Activated T-helper 2 cell treated with anti-CD3 and anti-CD28 coated beads, Interferon-gamma antibody, Interleukin-2, Interleukin-4, amounts not matched to agents 10 μg/mL and 5 μg/mL and 100 μg/mL, durations not matched to agents 14 hours and 24 hours and 36 hours (primary cell): ENCODE measurements at regions not wholly inside any gene's neighbourhood (a gene's known extent, or its start where the extent isn't known, plus 50 kb on each side); places are given as distances from the start of the nearest gene placed in this dataset.

Experiments used
- DNase-seq: peaks from one replicate; pipeline ENCODE4 v3.0.0; 2021; ENCODE audit warnings: low spot score
- H3K27ac Mint-ChIP-seq: one replicate; pipeline ENCODE4 v1.8.0; 2021; ENCODE audit warnings: mixed read lengths
- H3K27me3 Mint-ChIP-seq: one replicate; pipeline ENCODE4 v1.8.0; 2021; ENCODE audit warnings: low read depth, mixed read lengths
- H3K36me3 Mint-ChIP-seq: one replicate; pipeline ENCODE4 v1.8.0; 2021; ENCODE audit warnings: low read depth, mixed read lengths
- H3K4me1 Mint-ChIP-seq: one replicate; pipeline ENCODE4 v1.8.0; 2021; ENCODE audit warnings: low read depth, mixed read lengths
- H3K4me3 Mint-ChIP-seq: one replicate; pipeline ENCODE4 v1.8.0; 2021; ENCODE audit warnings: low read depth, mild to moderate bottlenecking, moderate library complexity, mixed read lengths
- H3K9me3 Mint-ChIP-seq: one replicate; pipeline ENCODE4 v1.8.0; 2021; ENCODE audit warnings: mixed read lengths
- intact Hi-C: fragments of 100-400 bp; cut with micrococcal nuclease; formaldehyde crosslinking; loops from one replicate; pipeline ENCODE4 v1.15.1; 2023

DNA sequence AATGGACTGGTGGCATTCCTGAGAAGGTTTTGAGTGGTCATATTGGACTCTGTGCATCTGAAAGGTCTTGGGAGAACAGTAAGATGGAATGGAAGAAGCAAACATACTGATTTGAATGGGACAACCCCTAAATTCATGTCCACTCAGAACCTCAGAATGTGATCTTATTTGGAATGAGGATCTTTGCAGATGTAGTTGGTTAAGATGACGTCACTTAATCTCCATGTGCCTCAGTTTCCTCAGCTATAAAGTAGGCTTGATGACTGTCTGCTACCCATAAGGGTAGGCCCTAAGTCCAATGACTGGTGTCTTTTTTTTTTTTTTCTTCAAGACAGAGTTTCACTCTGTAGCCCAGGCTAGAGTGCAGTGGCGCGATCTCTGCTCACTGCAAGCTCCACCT, 71.1 kb upstream of the SOX21 start:
- DNase-seq, result no peak
- no peak overlapping the region for H3K4me3 Mint-ChIP-seq
- no peaks in the 10 kb centered on the region for H3K36me3 Mint-ChIP-seq
- intact Hi-C loops, result no loop called here
- no peaks in the 10 kb centered on the region for H3K27me3 Mint-ChIP-seq
- H3K4me1 Mint-ChIP-seq, result no peaks in the 10 kb centered on the region
- H3K27ac Mint-ChIP-seq, result no peak overlapping the region
- H3K9me3 Mint-ChIP-seq, result peaks cover 5% of the 10 kb centered on the region

DNA sequence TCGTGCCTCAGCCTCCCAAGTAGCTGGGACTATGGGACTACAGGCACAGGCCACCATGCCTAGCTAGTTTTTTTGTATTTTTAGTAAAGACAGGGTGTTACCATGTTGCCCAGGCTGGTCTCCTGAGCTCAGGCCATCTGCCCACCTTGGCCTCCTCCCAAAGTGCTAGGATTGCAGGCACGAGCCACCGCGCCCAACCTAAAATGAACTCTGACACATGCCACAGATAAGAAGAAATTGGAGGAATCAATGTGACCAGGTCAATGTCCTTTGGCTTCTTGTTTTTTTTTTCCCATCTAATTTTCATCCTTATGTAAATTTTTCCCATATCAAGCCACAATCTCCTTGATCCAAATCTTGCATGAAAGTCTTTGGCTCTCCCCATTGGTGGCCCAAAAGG, 68.1 kb upstream of the SOX21 start:
- Mint-ChIP-seq H3K27me3 (no peaks in the 10 kb centered on the region), H3K4me3 (no peak overlapping the region), H3K36me3 (no peaks in the 10 kb centered on the region), H3K4me1 (no peaks in the 10 kb centered on the region), H3K9me3 (peaks cover 5% of the 10 kb centered on the region), H3K27ac (no peak overlapping the region)
- DNase-seq, result no peak
- intact Hi-C loops, result no loop called here

DNA sequence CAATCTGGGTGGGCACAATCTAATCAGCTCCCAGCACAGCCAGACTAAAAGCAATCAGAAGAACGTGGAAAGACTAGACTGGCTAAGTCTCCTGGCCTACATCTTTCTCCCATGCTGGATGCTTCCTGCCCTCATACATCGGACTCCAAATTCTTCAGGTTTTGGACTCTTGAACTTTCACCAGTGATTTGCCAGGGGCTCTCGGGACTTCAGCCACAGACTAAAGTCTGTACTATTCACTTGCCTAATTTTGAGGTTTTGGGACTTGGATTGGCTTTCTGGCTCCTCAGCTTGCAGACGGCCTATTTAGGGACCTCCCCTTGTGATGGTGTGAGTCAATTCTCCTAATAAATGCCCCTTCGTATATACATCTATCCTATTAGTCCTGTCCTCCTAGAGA, 66.6 kb upstream of the SOX21 start:
- Mint-ChIP-seq H3K9me3 (peaks cover 5% of the 10 kb centered on the region), H3K27ac (no peak overlapping the region), H3K27me3 (no peaks in the 10 kb centered on the region), H3K4me1 (no peaks in the 10 kb centered on the region), H3K4me3 (no peak overlapping the region), H3K36me3 (no peaks in the 10 kb centered on the region)
- DNase-seq, result no peak
- intact Hi-C loops, result no loop called here

DNA sequence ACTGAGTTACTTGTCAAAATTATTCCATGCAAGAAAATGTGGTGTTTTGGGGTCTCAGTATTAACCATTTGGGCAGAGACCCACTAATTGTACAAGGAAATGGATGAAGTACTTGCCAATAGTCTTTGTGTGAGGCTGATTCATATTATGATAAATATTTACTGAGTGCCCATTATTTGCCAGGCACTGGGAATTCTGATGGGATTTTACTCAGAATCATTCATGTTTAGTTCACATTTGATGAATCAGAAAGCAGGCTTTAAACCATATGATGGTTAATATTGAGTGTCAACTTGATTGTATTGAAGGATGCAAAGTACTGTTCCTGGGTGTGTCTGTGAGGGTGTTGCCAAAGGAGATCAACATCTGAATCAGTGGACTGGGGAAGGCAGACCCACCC, 66.2 kb upstream of the SOX21 start:
- intact Hi-C loops, result no loop called here
- H3K4me3 Mint-ChIP-seq, result no peak overlapping the region
- no peaks in the 10 kb centered on the region for H3K4me1 Mint-ChIP-seq
- H3K27me3 Mint-ChIP-seq, result no peaks in the 10 kb centered on the region
- no peak for DNase-seq
- H3K36me3 Mint-ChIP-seq, result no peaks in the 10 kb centered on the region
- H3K9me3 Mint-ChIP-seq, result peaks cover 5% of the 10 kb centered on the region
- H3K27ac Mint-ChIP-seq, result no peak overlapping the region

DNA sequence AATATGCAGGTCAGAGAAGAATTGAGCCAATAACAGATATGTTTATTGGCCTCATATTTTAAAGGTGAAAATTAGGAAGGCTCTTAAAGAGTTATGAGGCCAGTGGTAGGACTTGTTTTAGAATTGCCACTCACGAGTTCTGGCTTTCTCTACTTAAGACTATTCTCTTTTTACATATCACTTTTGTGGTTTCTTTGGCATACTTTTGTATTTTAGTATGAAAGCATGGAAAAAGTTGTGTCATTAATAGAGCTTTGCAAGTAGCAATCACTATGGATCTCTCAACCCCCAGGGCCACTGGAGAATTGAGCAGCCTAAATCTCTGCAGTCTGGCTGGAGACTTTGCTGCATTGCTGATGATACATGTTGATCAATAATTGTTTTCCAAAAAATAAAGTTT, 64.6 kb upstream of the SOX21 start:
- no peak overlapping the region for H3K27ac Mint-ChIP-seq
- DNase-seq, result no peak
- H3K27me3 Mint-ChIP-seq, result no peaks in the 10 kb centered on the region
- intact Hi-C loops, result no loop called here
- H3K4me3 Mint-ChIP-seq, result no peak overlapping the region
- no peaks in the 10 kb centered on the region for H3K9me3 Mint-ChIP-seq
- H3K4me1 Mint-ChIP-seq, result no peaks in the 10 kb centered on the region
- H3K36me3 Mint-ChIP-seq, result no peaks in the 10 kb centered on the region

DNA sequence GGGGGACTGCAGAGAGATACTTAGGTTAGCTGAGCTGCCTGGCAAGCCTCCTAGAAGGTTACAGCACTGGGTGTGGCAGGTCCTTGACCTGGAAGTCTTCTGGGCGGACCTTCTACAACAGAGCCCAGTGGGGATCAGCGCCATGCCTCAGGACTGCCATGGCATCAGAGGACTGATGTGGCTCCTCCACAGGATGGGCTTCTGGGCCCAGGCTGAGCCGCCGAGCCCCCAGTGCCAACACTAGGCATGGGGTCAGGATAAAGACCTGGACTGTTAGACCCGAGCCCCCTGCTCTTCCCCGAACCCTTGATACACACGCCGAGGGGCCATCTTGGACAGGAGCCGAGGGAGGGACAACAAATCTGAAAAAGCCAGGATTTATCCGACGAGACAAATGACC, 64.0 kb upstream of the SOX21 start:
- DNase-seq, result no peak
- intact Hi-C loops, result no loop called here
- H3K27me3 Mint-ChIP-seq, result no peaks in the 10 kb centered on the region
- no peaks in the 10 kb centered on the region for H3K9me3 Mint-ChIP-seq
- H3K27ac Mint-ChIP-seq, result no peak overlapping the region
- no peaks in the 10 kb centered on the region for H3K4me1 Mint-ChIP-seq
- H3K36me3 Mint-ChIP-seq, result no peaks in the 10 kb centered on the region
- no peak overlapping the region for H3K4me3 Mint-ChIP-seq

DNA sequence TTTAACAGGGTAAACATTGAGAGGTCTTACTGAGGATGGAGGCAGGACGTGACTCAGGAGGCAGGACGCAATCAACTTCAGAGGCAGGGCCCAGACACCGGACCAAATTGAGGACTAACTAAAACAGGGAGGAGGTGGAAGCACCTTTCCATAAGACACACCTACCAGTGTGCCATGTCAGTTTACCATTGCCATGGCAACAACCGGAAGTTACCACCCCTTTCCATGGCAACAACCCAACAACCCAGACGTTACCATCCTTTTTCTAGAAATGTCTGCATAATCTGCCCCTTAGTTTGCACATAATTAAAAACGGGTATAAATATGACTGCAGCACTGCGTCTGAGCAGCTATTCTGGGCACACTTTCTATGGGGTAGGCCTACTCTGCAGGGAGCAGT, 53.5 kb upstream of the SOX21 start:
- Mint-ChIP-seq H3K27ac (no peak overlapping the region), H3K36me3 (no peaks in the 10 kb centered on the region), H3K9me3 (no peaks in the 10 kb centered on the region), H3K4me3 (no peak overlapping the region), H3K27me3 (peaks cover 24% of the 10 kb centered on the region), H3K4me1 (no peaks in the 10 kb centered on the region)
- no peak for DNase-seq
- intact Hi-C loops, result no loop called here

DNA sequence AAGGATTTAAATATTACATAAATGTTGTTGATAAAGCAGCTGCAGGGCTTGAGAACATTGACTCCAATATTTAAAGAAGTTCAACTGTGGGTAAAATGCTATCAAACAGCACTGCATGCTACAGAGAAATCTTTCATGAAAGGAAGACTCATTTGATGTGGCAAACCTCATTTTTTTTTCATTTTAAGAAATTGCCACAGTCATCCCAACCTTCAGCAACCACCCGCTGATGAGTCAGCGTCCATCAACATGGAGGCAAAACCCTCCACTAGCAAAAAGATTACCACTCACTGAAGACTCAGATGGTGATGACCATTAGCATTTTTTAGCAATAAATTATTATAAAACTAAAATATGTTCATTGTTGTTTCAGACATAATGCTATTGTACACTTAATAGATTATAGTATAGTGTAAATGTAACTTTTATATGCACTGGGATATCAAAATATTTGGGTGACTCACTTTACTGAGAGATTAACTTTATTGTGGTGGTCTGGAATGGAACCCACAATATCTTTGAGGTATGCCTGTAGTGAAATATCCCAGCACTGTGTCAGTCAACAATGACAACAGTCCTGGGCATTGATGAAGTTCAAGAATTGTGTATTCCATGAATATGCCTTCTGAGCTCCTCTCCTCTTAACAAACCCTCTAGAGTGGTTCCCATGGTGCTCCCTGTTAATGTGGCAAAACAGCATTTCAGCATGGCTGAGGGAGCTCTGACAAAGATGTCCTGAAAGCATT, 52.4 kb upstream of the SOX21 start:
- DNase-seq, result no peak
- no peak overlapping the region for H3K4me3 Mint-ChIP-seq
- H3K27ac Mint-ChIP-seq, result no peak overlapping the region

More for the DNA sequence above, 52.4 kb upstream of the SOX21 start:
- intact Hi-C loops, result no loop called here
- Mint-ChIP-seq H3K36me3 (no peaks in the 10 kb centered on the region), H3K27me3 (peaks cover 25% of the 10 kb centered on the region), H3K4me1 (no peaks in the 10 kb centered on the region), H3K9me3 (no peaks in the 10 kb centered on the region)
